Thyroid gland (tissue), 4 donors: ENCODE measurements at regions not wholly inside any gene's neighbourhood (a gene's known extent, or its start where the extent isn't known, plus 50 kb on each side); places are given as distances from the start of the nearest gene placed in this dataset.
"Not testable (repeated sequence)": the region's sequence is repeated elsewhere in the genome, so short reads cannot be mapped to it uniquely, and the experiment has no call there.

Experiments
- POLR2A ChIP-seq, 2 donors: fragments of 450-650 bp; IDR thresholded peaks; one replicate each; pipeline ENCODE4 v1.6.1; 2017; ENCODE audit warnings: antibody characterized with exemption in 2 of 2, mild to moderate bottlenecking in 2 of 2, moderate library complexity in 1 of 2
- TF ChIP-seq, protein P1 (sequence below), 6 experiments: fragments of 200-600 bp in 3 of 6; fragments of 450-650 bp in 3 of 6; sonication (generic) in 3 of 6; IDR thresholded peaks; one replicate each; pipeline ENCODE4 v1.5.1; 2016 to 2019; ENCODE audit warnings: antibody characterized with exemption in 6 of 6, mild to moderate bottlenecking in 2 of 6, inconsistent platforms in 1 of 6, moderate library complexity in 1 of 6

DNA sequence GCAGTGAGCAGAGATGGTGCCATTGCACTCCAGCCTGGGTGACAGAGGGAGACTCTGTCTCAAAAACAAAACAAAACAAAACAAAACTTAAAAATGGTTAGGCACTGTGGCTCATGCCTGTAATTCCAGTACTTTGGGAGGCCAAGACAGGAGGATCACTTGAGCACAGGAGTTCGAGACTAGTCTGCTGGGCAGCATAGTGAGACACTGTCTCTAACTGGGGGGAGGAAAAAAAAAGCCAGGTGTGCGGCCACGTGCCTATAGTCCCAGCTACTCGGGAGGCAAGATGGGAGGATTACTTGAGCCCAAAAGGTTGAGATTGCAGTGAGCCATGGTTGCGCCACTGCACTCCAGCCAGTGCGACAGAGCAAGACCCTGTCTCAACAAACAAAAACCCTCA lies 105.5 kb upstream of the TPTE start:
- TF ChIP-seq, protein P1, sequence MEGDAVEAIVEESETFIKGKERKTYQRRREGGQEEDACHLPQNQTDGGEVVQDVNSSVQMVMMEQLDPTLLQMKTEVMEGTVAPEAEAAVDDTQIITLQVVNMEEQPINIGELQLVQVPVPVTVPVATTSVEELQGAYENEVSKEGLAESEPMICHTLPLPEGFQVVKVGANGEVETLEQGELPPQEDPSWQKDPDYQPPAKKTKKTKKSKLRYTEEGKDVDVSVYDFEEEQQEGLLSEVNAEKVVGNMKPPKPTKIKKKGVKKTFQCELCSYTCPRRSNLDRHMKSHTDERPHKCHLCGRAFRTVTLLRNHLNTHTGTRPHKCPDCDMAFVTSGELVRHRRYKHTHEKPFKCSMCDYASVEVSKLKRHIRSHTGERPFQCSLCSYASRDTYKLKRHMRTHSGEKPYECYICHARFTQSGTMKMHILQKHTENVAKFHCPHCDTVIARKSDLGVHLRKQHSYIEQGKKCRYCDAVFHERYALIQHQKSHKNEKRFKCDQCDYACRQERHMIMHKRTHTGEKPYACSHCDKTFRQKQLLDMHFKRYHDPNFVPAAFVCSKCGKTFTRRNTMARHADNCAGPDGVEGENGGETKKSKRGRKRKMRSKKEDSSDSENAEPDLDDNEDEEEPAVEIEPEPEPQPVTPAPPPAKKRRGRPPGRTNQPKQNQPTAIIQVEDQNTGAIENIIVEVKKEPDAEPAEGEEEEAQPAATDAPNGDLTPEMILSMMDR (IDR thresholded peaks at IDR 0.05) = not testable (repeated sequence)
- TF ChIP-seq POLR2A (IDR thresholded peaks at IDR 0.05) = not testable (repeated sequence)
